Caco-2 (cell line): ENCODE measurements at regions not wholly inside any gene's neighbourhood (a gene's known extent, or its start where the extent isn't known, plus 50 kb on each side); places are given as distances from the start of the nearest gene placed in this dataset.

ENCODE experiments used
- BruUV-seq: library from RNA; stranded (reverse); fragments of 400-500 nt; replicated peaks from 2 replicates; lab custom pipeline; 2021; lab: Mats Ljungman, UMichigan
- CTCF ChIA-PET: fragments of 300-600 bp; sonication (Branson Sonifier 250); formaldehyde crosslinking; loops from one replicate; lab custom pipeline; 2022; ENCODE audit warnings: antibody characterized with exemption; lab: Charles Lee
- POLR2A ChIA-PET: fragments of 300-600 bp; sonication (Branson Sonifier 250); formaldehyde crosslinking; loops from one replicate; lab custom pipeline; 2022; ENCODE audit warnings: antibody characterized with exemption; lab: Charles Lee
- DNase-seq, 2 experiments: peaks; one replicate each; pipeline versions ENCODE4 v3.0.0 to v3.0.0-alpha.2; 2020 to 2022
- H3K27me3 ChIP-seq: replicated peaks from 2 replicates; pipeline ENCODE4 v1.6.0; 2011; ENCODE audit warnings: low read length; ENCODE audit not compliant: control insufficient read depth, insufficient read depth
- H3K36me3 ChIP-seq: 2 replicates; pipeline ENCODE4 v1.5.1; 2011; ENCODE audit warnings: low read length; ENCODE audit not compliant: control insufficient read depth, insufficient read depth
- H3K4me1 ChIP-seq: fragments of 250-450 bp; sonication (Bioruptor Pico); 2 replicates; pipeline ENCODE4 v1.5.1; 2020; ENCODE audit warnings: mild to moderate bottlenecking
- H3K4me3 ChIP-seq: 2 replicates; pipeline ENCODE4 v1.5.1; 2011; ENCODE audit warnings: low read depth, mild to moderate bottlenecking, control low read depth, low read length
- H3K9me3 ChIP-seq: fragments of 250-450 bp; sonication (Bioruptor Pico); 2 replicates; pipeline ENCODE4 v1.5.1; 2020; ENCODE audit warnings: mild to moderate bottlenecking, moderate library complexity
- H3K27ac Mint-ChIP-seq: one replicate; pipeline ENCODE4 v1.8.0; 2022; ENCODE audit warnings: mixed read lengths; ENCODE audit not compliant: unreplicated experiment
- H3K27me3 Mint-ChIP-seq: one replicate; pipeline ENCODE4 v1.8.0; 2022; ENCODE audit warnings: mixed read lengths; ENCODE audit not compliant: insufficient read depth, unreplicated experiment
- H3K36me3 Mint-ChIP-seq: one replicate; pipeline ENCODE4 v1.8.0; 2022; ENCODE audit warnings: mild to moderate bottlenecking, mixed read lengths; ENCODE audit not compliant: insufficient read depth, unreplicated experiment
- H3K4me1 Mint-ChIP-seq: one replicate; pipeline ENCODE4 v1.8.0; 2022; ENCODE audit warnings: low read depth, mixed read lengths; ENCODE audit not compliant: unreplicated experiment
- H3K4me3 Mint-ChIP-seq: one replicate; pipeline ENCODE4 v1.8.0; 2022; ENCODE audit warnings: mild to moderate bottlenecking, moderate library complexity, mixed read lengths; ENCODE audit not compliant: unreplicated experiment
- H3K9me3 Mint-ChIP-seq: one replicate; pipeline ENCODE4 v1.8.0; 2022; ENCODE audit warnings: mixed read lengths; ENCODE audit not compliant: unreplicated experiment
- CTCF ChIP-seq, 2 experiments: fragments of 200-600 bp in 1 of 2; IDR thresholded peaks; 1 replicate in 1 of 2; 2 replicates in 1 of 2; pipeline versions ENCODE4 v1.5.1 to v1.8.0; 2011 to 2022; ENCODE audit warnings: antibody characterized with exemption in 1 of 2, control low read depth in 1 of 2, inconsistent platforms in 1 of 2, low read depth in 1 of 2, low read length in 1 of 2, mild to moderate bottlenecking in 1 of 2, moderate library complexity in 1 of 2; ENCODE audit not compliant: insufficient read depth in 1 of 2, severe bottlenecking in 1 of 2, unreplicated experiment in 1 of 2
- intact Hi-C: fragments of 100-400 bp; cut with micrococcal nuclease; formaldehyde crosslinking; loops from one replicate; pipeline ENCODE4 v1.10.0; 2022; ENCODE audit not compliant: unreplicated experiment

- Histone ChIP-seq H3K4me1 (no peaks in the 10 kb centered on the region), H3K36me3 (no peaks in the 10 kb centered on the region), H3K27me3 (no peaks in the 10 kb centered on the region), H3K4me3 (no peak overlapping the region), H3K9me3 (no peaks in the 10 kb centered on the region)
- peak; percentile 48 to 54 for DNase-seq
- Mint-ChIP-seq H3K27me3 (no peaks in the 10 kb centered on the region), H3K4me3 (no peak overlapping the region), H3K36me3 (no peaks in the 10 kb centered on the region), H3K27ac (no peak overlapping the region), H3K4me1 (peaks cover 6% of the 10 kb centered on the region), H3K9me3 (peaks cover 11% of the 10 kb centered on the region)
- POLR2A ChIA-PET = no interaction called here
- BruUV-seq = no TSS peak
- TF ChIP-seq CTCF (IDR thresholded peaks at IDR 0.05; ENCODE audit: insufficient read depth in 1 of 2, low read depth in 1 of 2, low read length in 1 of 2, severe bottlenecking in 1 of 2, unreplicated experiment in 1 of 2) = peak; percentile 23 to 51
- CTCF ChIA-PET = interaction anchor here (0.7 to 1.0 kb wide), 2 partner anchors 91 to 698 kb away, joined by 3 to 4 read pairs; no protein-coding TSS in a partner anchor
- intact Hi-C loops = no loop called here
These were observed 154.8 kb upstream of the SLC35B3 start for GRCh38 chr6:8589941-8590729.

GRCh38 chr6:8588176-8588575 lies 152.8 kb upstream of the SLC35B3 start:
- Histone ChIP-seq H3K27me3 (no peaks in the 10 kb centered on the region), H3K4me3 (no peak overlapping the region), H3K4me1 (no peaks in the 10 kb centered on the region), H3K36me3 (no peaks in the 10 kb centered on the region), H3K9me3 (no peaks in the 10 kb centered on the region)
- Mint-ChIP-seq H3K27ac (no peak overlapping the region), H3K36me3 (no peaks in the 10 kb centered on the region), H3K4me1 (peaks cover 6% of the 10 kb centered on the region), H3K4me3 (no peak overlapping the region), H3K27me3 (no peaks in the 10 kb centered on the region), H3K9me3 (peaks cover 10% of the 10 kb centered on the region)
- CTCF ChIA-PET = no interaction called here
- DNase-seq = no peak
- BruUV-seq = no TSS peak
- intact Hi-C loops = no loop called here
- POLR2A ChIA-PET = no interaction called here
- TF ChIP-seq CTCF (IDR thresholded peaks at IDR 0.05; ENCODE audit: insufficient read depth in 1 of 2, low read depth in 1 of 2, low read length in 1 of 2, severe bottlenecking in 1 of 2, unreplicated experiment in 1 of 2) = no peak

GRCh38 chr6:8583291-8583690 lies 147.9 kb upstream of the SLC35B3 start:
- intact Hi-C loops = no loop called here
- no TSS peak for BruUV-seq
- Mint-ChIP-seq H3K27ac (no peak overlapping the region), H3K27me3 (no peaks in the 10 kb centered on the region), H3K4me3 (no peak overlapping the region), H3K9me3 (no peaks in the 10 kb centered on the region), H3K36me3 (no peaks in the 10 kb centered on the region), H3K4me1 (peaks cover 4% of the 10 kb centered on the region)
- DNase-seq = no peak
- ChIA-PET POLR2A (no interaction called here), CTCF (no interaction called here)
- no peaks in the 10 kb centered on the region for H3K27me3 ChIP-seq
- no peaks in the 10 kb centered on the region for H3K9me3 ChIP-seq
- H3K4me3 ChIP-seq = no peak overlapping the region
- no peaks in the 10 kb centered on the region for H3K4me1 ChIP-seq
- TF ChIP-seq CTCF (IDR thresholded peaks at IDR 0.05; ENCODE audit: insufficient read depth in 1 of 2, low read depth in 1 of 2, low read length in 1 of 2, severe bottlenecking in 1 of 2, unreplicated experiment in 1 of 2) = no peak
- no peaks in the 10 kb centered on the region for H3K36me3 ChIP-seq
